RWPE1 (cell line): ENCODE measurements at regions not wholly inside any gene's neighbourhood (a gene's known extent, or its start where the extent isn't known, plus 50 kb on each side); places are given as distances from the start of the nearest gene placed in this dataset.

Experiments used
- CTCF ChIA-PET: fragments of 350-600 bp; sonication (Branson Sonifier 250); formaldehyde crosslinking; extraction: SDS; loops from one replicate; lab custom pipeline; 2021; lab: Yijun Ruan, JAX
- POLR2A ChIA-PET: fragments of 400-600 bp; formaldehyde crosslinking; extraction: SDS; loops from one replicate; lab custom pipeline; 2020; ENCODE audit warnings: antibody characterized with exemption; ENCODE audit not compliant: low non-redundant PET; lab: Yijun Ruan, JAX
- DNase-seq: peaks from one replicate; pipeline ENCODE4 v3.0.0; 2012; ENCODE audit warnings: low spot score
- H3K27ac ChIP-seq: fragments of 450-650 bp; 2 replicates; pipeline ENCODE4 v1.5.1; 2017
- CTCF ChIP-seq: fragments of 450-650 bp; conservative IDR thresholded peaks from 2 replicates; pipeline ENCODE4 v1.5.1; 2017; ENCODE audit warnings: low read depth, mild to moderate bottlenecking

- DNase-seq, result no peak
- ChIA-PET POLR2A (no interaction called here), CTCF (no interaction called here)
- TF ChIP-seq CTCF, result no peak
- no peak overlapping the region for H3K27ac ChIP-seq
Measured at GRCh38 chr4:66052426-66052825, 382.1 kb upstream of the EPHA5 start.

- CTCF ChIA-PET, result no interaction called here
Measured at GRCh38 chr4:66048861-66049260, 378.6 kb upstream of the EPHA5 start.

DNA sequence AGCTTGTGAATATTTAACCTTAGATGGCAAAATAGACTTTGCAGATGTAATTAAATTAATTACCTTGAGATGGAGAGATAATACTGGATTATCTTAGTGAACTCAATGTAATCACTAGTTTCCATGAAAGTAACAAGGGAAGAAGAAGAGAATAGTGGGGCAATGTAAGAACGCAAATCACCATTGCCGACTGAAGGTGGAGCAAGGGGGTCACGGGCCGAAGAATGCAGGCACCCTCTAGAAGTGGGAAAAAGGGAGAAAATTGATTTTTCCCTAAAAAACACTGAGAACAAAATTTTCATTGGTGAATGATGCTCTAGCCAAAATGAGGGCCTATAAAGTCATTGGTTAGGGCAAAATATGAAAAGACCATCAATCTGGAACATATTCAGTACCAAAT lies 375.6 kb upstream of the EPHA5 start:
- no peak for DNase-seq
- no peak overlapping the region for H3K27ac ChIP-seq
- ChIA-PET CTCF (interaction anchor here (0.6 kb wide), 1 partner anchor 1175 kb away, joined by 3 read pairs; no protein-coding TSS in a partner anchor), POLR2A (no interaction called here)
- TF ChIP-seq CTCF, result no peak

More at GRCh38 chr4:66048861-66049260, 378.6 kb upstream of the EPHA5 start:
- no peak for DNase-seq
- H3K27ac ChIP-seq, result no peak overlapping the region
- no peak for TF ChIP-seq CTCF
- POLR2A ChIA-PET, result no interaction called here

DNA sequence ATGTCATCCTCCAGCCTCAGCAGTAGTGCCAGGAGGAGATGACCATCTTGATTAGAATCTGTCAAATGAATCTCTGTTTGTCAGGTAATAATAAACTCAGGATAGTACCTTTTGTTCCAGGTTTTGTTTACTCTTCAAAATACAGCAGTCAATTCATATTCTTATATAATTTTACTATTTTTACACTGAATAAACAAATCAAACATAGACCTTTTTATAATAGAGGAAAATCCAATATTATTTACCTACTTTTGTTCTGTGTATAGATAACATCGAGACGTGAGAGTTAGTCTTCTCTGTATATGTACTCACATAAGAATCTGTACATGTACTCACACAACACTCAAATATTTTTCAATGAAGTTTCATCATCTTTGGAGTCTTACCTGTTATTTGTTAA lies 365.4 kb upstream of the EPHA5 start:
- POLR2A ChIA-PET, result no interaction called here
- CTCF ChIA-PET, result no interaction called here
- DNase-seq, result no peak
- H3K27ac ChIP-seq, result no peak overlapping the region
- no peak for TF ChIP-seq CTCF

GRCh38 chr4:66034671-66035070 lies 364.4 kb upstream of the EPHA5 start:
- no peak for DNase-seq
- no peak overlapping the region for H3K27ac ChIP-seq
- ChIA-PET CTCF (interaction anchor here (0.6 to 0.7 kb wide), 2 partner anchors 86 to 169 kb away, joined by 3 read pairs; no protein-coding TSS in a partner anchor), POLR2A (no interaction called here)
- no peak for TF ChIP-seq CTCF

DNA sequence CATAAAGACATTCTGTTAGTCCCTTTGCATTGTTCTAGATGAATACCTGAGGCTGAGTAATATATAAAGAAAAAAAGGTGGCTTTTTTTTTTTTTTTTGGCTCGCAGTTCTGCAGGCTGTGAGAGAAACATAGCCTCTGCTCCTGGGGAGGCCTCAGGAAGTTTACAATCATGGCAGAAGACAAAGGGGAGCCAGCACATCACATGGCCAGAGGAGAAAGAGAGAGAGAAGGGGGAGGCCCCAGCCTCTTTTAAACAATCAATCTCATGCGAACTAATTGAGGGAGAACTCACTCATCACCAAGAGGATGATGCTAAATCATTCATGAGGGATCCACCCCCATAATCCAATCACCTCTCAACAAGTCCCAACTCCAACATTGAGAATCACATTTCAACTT lies 364.0 kb upstream of the EPHA5 start:
- no peak overlapping the region for H3K27ac ChIP-seq
- CTCF ChIA-PET, result no interaction called here

More for the DNA sequence above, 364.0 kb upstream of the EPHA5 start:
- no peak for DNase-seq
- POLR2A ChIA-PET, result no interaction called here
- no peak for TF ChIP-seq CTCF
